Mammary epithelial cell (primary cell): ENCODE measurements at regions not wholly inside any gene's neighbourhood (a gene's known extent, or its start where the extent isn't known, plus 50 kb on each side); places are given as distances from the start of the nearest gene placed in this dataset.

Source experiments
- CTCF ChIP-seq, 2 donors: IDR thresholded peaks in 1 of 2; conservative IDR thresholded peaks in 1 of 2; 2 replicates each; pipeline ENCODE4 v1.5.1; 2011 to 2012; ENCODE audit warnings: inconsistent platforms in 2 of 2, low read length in 2 of 2, mild to moderate bottlenecking in 2 of 2, control low read depth in 1 of 2, low read depth in 1 of 2; ENCODE audit not compliant: insufficient read depth in 1 of 2; ENCODE audit errors: extremely low read depth in 1 of 2
- EZH2 ChIP-seq: IDR thresholded peaks from 2 replicates; pipeline ENCODE4 v1.6.1; 2012; ENCODE audit warnings: low read length, inconsistent platforms, borderline replicate concordance

- no peak for TF ChIP-seq CTCF (conservative IDR thresholded peaks at IDR 0.05 in 1 of 2, IDR thresholded peaks at IDR 0.05 in 1 of 2; ENCODE audit: extremely low read depth in 1 of 2, insufficient read depth in 1 of 2, low read depth in 1 of 2, low read length in 2 of 2)
- TF ChIP-seq EZH2 = no peak
Observed at GRCh38 chr2:38178556-38179419, 102.8 kb upstream of the CYP1B1 start.
